GM18870 (cell line): ENCODE measurements at regions not wholly inside any gene's neighbourhood (a gene's known extent, or its start where the extent isn't known, plus 50 kb on each side); places are given as distances from the start of the nearest gene placed in this dataset.
"Not testable (repeated sequence)": the region's sequence is repeated elsewhere in the genome, so short reads cannot be mapped to it uniquely, and the experiment has no call there.

Source experiments
- ATAC-seq: cut with Tn5 transposase; IDR thresholded peaks from one replicate; pipeline ENCODE4 v1.9.1; 2021; ENCODE audit warnings: moderate library complexity; ENCODE audit not compliant: unreplicated experiment

- no peak for ATAC-seq
Observed at GRCh38 chr11:47928426-47928825, 51.9 kb upstream of the PTPRJ start.

GRCh38 chr11:47924184-47924691 is 56.1 kb upstream of the PTPRJ start:
- ATAC-seq = no peak

- no peak for ATAC-seq
Observed at GRCh38 chr11:47923667-47924066, 56.7 kb upstream of the PTPRJ start.

- not testable (repeated sequence) for ATAC-seq
Observed at GRCh38 chr11:47921080-47921555, 59.2 kb upstream of the PTPRJ start.

GRCh38 chr11:47918882-47919495 is 61.4 kb upstream of the PTPRJ start:
- no peak for ATAC-seq

- ATAC-seq = no peak
Observed at GRCh38 chr11:47918370-47918690, 62.0 kb upstream of the PTPRJ start.

- no peak for ATAC-seq
Observed at GRCh38 chr11:47917599-47918369, 62.6 kb upstream of the PTPRJ start.

GRCh38 chr11:47916361-47916841 is 64.0 kb upstream of the PTPRJ start:
- ATAC-seq = no peak

GRCh38 chr11:47915783-47916182 is 64.6 kb upstream of the PTPRJ start:
- ATAC-seq = no peak

- no peak for ATAC-seq
Observed at GRCh38 chr11:47915374-47915773, 65.0 kb upstream of the PTPRJ start.

- ATAC-seq = no peak
Observed at GRCh38 chr11:47914743-47915142, 65.6 kb upstream of the PTPRJ start.

GRCh38 chr11:47913529-47914244 is 65.5 kb upstream of the NUP160 start:
- no peak for ATAC-seq

GRCh38 chr11:47912843-47913437 is 64.8 kb upstream of the NUP160 start:
- no peak for ATAC-seq

GRCh38 chr11:47911149-47911548 is 63.0 kb upstream of the NUP160 start:
- ATAC-seq = no peak

- no peak for ATAC-seq
Observed at GRCh38 chr11:47908198-47908597, 60.0 kb upstream of the NUP160 start.

- no peak for ATAC-seq
Observed at GRCh38 chr11:47907499-47907898, 59.3 kb upstream of the NUP160 start.

GRCh38 chr11:47906066-47906465 is 57.9 kb upstream of the NUP160 start:
- no peak for ATAC-seq

GRCh38 chr11:47905358-47906059 is 57.4 kb upstream of the NUP160 start:
- ATAC-seq = no peak

- ATAC-seq = no peak
Observed at GRCh38 chr11:47904808-47905207, 56.7 kb upstream of the NUP160 start.

- no peak for ATAC-seq
Observed at GRCh38 chr11:47904048-47904447, 55.9 kb upstream of the NUP160 start.

GRCh38 chr11:47899801-47900200 is 51.7 kb upstream of the NUP160 start:
- peak; percentile 91 for ATAC-seq
